ENCODE measurements at regions not wholly inside any gene's neighbourhood (a gene's known extent, or its start where the extent isn't known, plus 50 kb on each side); places are given as distances from the start of the nearest gene placed in this dataset.

DNA sequence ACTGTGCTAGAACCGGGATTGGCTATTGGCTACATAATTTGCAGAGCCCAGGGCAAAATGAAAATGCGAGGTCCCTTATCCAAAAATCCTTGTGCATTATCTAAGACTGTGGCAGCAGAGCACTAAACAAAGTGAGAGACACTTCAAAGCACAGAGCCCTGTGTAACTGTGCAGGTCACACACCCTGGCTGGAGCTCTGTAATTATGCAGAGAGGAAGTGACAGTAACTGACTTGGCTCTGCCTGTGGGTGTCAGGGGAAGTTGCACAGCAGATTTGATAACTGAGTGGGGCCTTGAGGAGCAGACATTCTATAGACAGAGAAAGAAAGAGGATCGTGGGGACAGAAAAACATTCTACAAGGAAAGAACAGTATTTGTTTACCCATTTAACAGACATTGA, 173.5 kb upstream of the FMR1 start:
- H2AFZ ChIP-seq (ENCODE audit: low read depth, low read length, poor library complexity, severe bottlenecking) = no peak overlapping the region
- no peak overlapping the region for H3K4me3 ChIP-seq (replicated peaks in 1 of 2; ENCODE audit: low read depth in 1 of 2, low read length in 2 of 2)
- CTCF ChIA-PET = no interaction called here
- no peaks in the 10 kb centered on the region for H3K4me1 ChIP-seq (ENCODE audit: control insufficient read depth in 1 of 2, insufficient read depth in 2 of 2, low read length in 2 of 2)
- POLR2A ChIA-PET = no interaction called here
- H3K27me3 ChIP-seq (ENCODE audit: insufficient read depth, low read length) = no peaks in the 10 kb centered on the region
- DNase-seq (ENCODE audit: low read depth, low spot score) (no peak), ATAC-seq (no peak)
- RAD21 ChIA-PET (ENCODE audit: low non-redundant PET in 1 of 2, low total read pairs in 2 of 2, uncharacterized antibody in 2 of 2, unreplicated experiment in 2 of 2) = no interaction called here
- TF ChIP-seq JUND (IDR thresholded peaks at IDR 0.05) (no peak), ZFX (IDR thresholded peaks at IDR 0.05) (no peak), RAD21 (IDR thresholded peaks at IDR 0.05; ENCODE audit: low read depth) (no peak), ZNF274 (IDR thresholded peaks at IDR 0.05; ENCODE audit: low read depth, low read length) (no peak), SP1 (IDR thresholded peaks at IDR 0.05; ENCODE audit: low read depth) (no peak), YY1 (IDR thresholded peaks at IDR 0.05; ENCODE audit: extremely low read depth, insufficient replicate concordance, low read depth, low read length) (no peak), CBX3 (IDR thresholded peaks at IDR 0.05; ENCODE audit: low read depth) (no peak), MAX (IDR thresholded peaks at IDR 0.05) (no peak), POLR2A (IDR thresholded peaks at IDR 0.05; ENCODE audit: borderline replicate concordance, extremely low read depth, insufficient read depth, insufficient read length) (no peak), POLR2AphosphoS5 (IDR thresholded peaks at IDR 0.05; ENCODE audit: low read depth, low read length) (no peak), ATF3 (IDR thresholded peaks at IDR 0.05) (no peak), ZBTB33 (IDR thresholded peaks at IDR 0.05; ENCODE audit: extremely low read depth, insufficient replicate concordance, low read length) (no peak), CEBPB (IDR thresholded peaks at IDR 0.05; ENCODE audit: low read depth) (no peak), EZH2 (IDR thresholded peaks at IDR 0.05) (no peak), ELF1 (IDR thresholded peaks at IDR 0.05; ENCODE audit: borderline replicate concordance, low read depth) (no peak), EGR1 (IDR thresholded peaks at IDR 0.05; ENCODE audit: low read depth) (no peak), CTCF (IDR thresholded peaks at IDR 0.05 in 2 of 3, conservative IDR thresholded peaks at IDR 0.05 in 1 of 3; ENCODE audit: borderline replicate concordance in 1 of 3, insufficient read depth in 1 of 3, low read depth in 2 of 3, low read length in 2 of 3) (no peak), SIN3A (IDR thresholded peaks at IDR 0.05; ENCODE audit: low read depth) (no peak), FOSL1 (IDR thresholded peaks at IDR 0.05; ENCODE audit: low read depth) (no peak)
- TF ChIP-seq, protein P1, sequence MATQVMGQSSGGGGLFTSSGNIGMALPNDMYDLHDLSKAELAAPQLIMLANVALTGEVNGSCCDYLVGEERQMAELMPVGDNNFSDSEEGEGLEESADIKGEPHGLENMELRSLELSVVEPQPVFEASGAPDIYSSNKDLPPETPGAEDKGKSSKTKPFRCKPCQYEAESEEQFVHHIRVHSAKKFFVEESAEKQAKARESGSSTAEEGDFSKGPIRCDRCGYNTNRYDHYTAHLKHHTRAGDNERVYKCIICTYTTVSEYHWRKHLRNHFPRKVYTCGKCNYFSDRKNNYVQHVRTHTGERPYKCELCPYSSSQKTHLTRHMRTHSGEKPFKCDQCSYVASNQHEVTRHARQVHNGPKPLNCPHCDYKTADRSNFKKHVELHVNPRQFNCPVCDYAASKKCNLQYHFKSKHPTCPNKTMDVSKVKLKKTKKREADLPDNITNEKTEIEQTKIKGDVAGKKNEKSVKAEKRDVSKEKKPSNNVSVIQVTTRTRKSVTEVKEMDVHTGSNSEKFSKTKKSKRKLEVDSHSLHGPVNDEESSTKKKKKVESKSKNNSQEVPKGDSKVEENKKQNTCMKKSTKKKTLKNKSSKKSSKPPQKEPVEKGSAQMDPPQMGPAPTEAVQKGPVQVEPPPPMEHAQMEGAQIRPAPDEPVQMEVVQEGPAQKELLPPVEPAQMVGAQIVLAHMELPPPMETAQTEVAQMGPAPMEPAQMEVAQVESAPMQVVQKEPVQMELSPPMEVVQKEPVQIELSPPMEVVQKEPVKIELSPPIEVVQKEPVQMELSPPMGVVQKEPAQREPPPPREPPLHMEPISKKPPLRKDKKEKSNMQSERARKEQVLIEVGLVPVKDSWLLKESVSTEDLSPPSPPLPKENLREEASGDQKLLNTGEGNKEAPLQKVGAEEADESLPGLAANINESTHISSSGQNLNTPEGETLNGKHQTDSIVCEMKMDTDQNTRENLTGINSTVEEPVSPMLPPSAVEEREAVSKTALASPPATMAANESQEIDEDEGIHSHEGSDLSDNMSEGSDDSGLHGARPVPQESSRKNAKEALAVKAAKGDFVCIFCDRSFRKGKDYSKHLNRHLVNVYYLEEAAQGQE (IDR thresholded peaks at IDR 0.05; ENCODE audit: low read depth) = no peak
- no peak overlapping the region for H3K4me2 ChIP-seq (ENCODE audit: low read length)
- BruUV-seq (replicated peaks) = no TSS peak
- H3K9me2 ChIP-seq (ENCODE audit: insufficient read depth) = no peaks in the 10 kb centered on the region
- no peaks in the 10 kb centered on the region for H4K20me1 ChIP-seq (ENCODE audit: insufficient read depth)
- intact Hi-C loops (cut with micrococcal nuclease) = no loop called here
- H3K9ac ChIP-seq (ENCODE audit: low read length) = no peak overlapping the region
- H3K9me3 ChIP-seq (ENCODE audit: control insufficient read depth in 1 of 2, insufficient read depth in 1 of 2, low read depth in 1 of 2, low read length in 2 of 2) = no peaks in the 10 kb centered on the region
- no peaks in the 10 kb centered on the region for H3K36me3 ChIP-seq (ENCODE audit: control insufficient read depth in 1 of 2, insufficient read depth in 2 of 2, low read length in 2 of 2)
- H3K79me2 ChIP-seq (ENCODE audit: insufficient read depth, low read length) = no peaks in the 10 kb centered on the region
- H3K27ac ChIP-seq (ENCODE audit: low read depth, low read length) = no peak overlapping the region
